ENCODE measurements at regions not wholly inside any gene's neighbourhood (a gene's known extent, or its start where the extent isn't known, plus 50 kb on each side); places are given as distances from the start of the nearest gene placed in this dataset.

DNA sequence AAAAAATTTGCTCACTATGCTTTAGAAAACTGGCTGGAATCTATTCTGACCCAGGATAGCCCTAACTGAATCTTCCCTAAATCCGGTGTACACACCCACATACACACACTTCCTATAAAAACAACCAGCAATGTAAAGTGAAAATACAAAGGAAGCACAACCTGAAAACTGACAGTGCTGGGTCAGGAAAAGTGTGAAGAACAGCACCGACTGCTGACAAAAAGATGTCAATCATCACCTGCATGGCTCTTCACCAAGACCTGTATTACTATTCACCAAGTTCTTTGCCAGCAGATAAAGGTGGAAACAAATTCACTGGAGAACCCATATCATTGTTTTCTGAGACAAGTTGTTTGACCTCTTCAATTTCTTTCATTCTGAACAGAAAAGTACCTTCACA is 293.8 kb upstream of the GRAMD2B start:
- DNase-seq = no peak
- no peaks in the 10 kb centered on the region; the same call in 1 of the 2 replicates for H3K4me1 ChIP-seq
- H3K27me3 ChIP-seq = no peaks in the 10 kb centered on the region
- H3K36me3 ChIP-seq = no peaks in the 10 kb centered on the region
- no peak for TF ChIP-seq CTCF (IDR thresholded peaks at IDR 0.05; ENCODE audit: low read depth, low read length)
- H3K9me3 ChIP-seq = no peaks in the 10 kb centered on the region
- H3K4me3 ChIP-seq (ENCODE audit: low read depth, low read length) = no peak overlapping the region

DNA sequence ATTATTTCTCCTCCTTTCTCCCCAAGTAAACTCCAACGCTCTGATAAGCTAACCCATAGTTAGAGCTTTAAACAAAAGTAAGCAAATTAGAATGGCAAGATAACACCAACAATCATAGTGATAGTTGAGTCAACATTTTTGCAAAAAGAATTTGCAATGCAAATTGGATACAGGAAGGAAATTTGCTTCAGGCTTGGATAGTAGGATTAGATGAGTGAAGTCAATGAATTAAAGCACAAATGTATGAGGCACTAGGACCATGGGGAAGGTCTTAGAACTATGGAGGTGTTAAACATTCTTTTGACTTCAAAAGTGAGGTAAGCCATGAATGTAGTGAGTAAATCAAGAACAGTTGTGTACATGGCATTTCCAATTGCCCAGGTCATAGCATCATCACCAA is 289.8 kb upstream of the GRAMD2B start:
- H3K4me1 ChIP-seq = peaks cover 8% of the 10 kb centered on the region
- H3K9me3 ChIP-seq = no peaks in the 10 kb centered on the region
- DNase-seq = no peak
- no peaks in the 10 kb centered on the region for H3K36me3 ChIP-seq
- TF ChIP-seq CTCF (IDR thresholded peaks at IDR 0.05; ENCODE audit: low read depth, low read length) = no peak
- H3K27me3 ChIP-seq = no peaks in the 10 kb centered on the region
- no peak overlapping the region for H3K4me3 ChIP-seq (ENCODE audit: low read depth, low read length)

DNA sequence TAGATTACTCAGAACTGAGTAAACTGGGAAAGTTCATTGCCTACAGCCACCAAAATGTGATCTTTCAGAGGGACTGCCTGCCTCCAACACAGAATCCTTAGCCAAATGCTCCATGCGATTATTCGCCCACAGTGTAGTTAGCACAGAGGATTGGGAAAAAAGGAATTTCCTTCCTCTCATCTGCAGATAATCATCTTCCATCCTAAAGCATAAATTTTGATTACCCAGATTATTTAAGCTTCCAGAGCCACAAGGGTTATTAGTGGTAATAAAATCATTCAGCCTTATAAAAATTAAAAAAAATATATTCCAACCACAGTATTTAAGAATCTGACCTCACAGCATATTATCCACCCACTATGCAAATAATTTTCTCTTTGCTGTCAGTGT is 285.3 kb upstream of the GRAMD2B start:
- H3K27me3 ChIP-seq = no peaks in the 10 kb centered on the region
- H3K9me3 ChIP-seq = no peaks in the 10 kb centered on the region
- DNase-seq = no peak
- TF ChIP-seq CTCF (IDR thresholded peaks at IDR 0.05; ENCODE audit: low read depth, low read length) = no peak
- no peak overlapping the region for H3K4me3 ChIP-seq (ENCODE audit: low read depth, low read length)
- H3K36me3 ChIP-seq = no peaks in the 10 kb centered on the region
- peaks cover 11% of the 10 kb centered on the region for H3K4me1 ChIP-seq

GRCh38 chr5:126138281-126138931 is 284.8 kb upstream of the GRAMD2B start:
- no peak for DNase-seq
- Histone ChIP-seq H3K9me3 (no peaks in the 10 kb centered on the region), H3K27me3 (no peaks in the 10 kb centered on the region), H3K4me3 (ENCODE audit: low read depth, low read length) (no peak overlapping the region), H3K36me3 (no peaks in the 10 kb centered on the region), H3K4me1 (peaks cover 11% of the 10 kb centered on the region)
- no peak for TF ChIP-seq CTCF (IDR thresholded peaks at IDR 0.05; ENCODE audit: low read depth, low read length)

- Histone ChIP-seq H3K27me3 (no peaks in the 10 kb centered on the region), H3K4me1 (peaks cover 11% of the 10 kb centered on the region), H3K4me3 (ENCODE audit: low read depth, low read length) (no peak overlapping the region), H3K9me3 (no peaks in the 10 kb centered on the region), H3K36me3 (no peaks in the 10 kb centered on the region)
- DNase-seq = no peak
- TF ChIP-seq CTCF (IDR thresholded peaks at IDR 0.05; ENCODE audit: low read depth, low read length) = no peak
These were observed 284.1 kb upstream of the GRAMD2B start for GRCh38 chr5:126139086-126139485.

GRCh38 chr5:126139773-126140172 is 283.4 kb upstream of the GRAMD2B start:
- no peak for DNase-seq
- H3K4me1 ChIP-seq = peaks cover 11% of the 10 kb centered on the region
- TF ChIP-seq CTCF (IDR thresholded peaks at IDR 0.05; ENCODE audit: low read depth, low read length) = no peak
- H3K36me3 ChIP-seq = no peaks in the 10 kb centered on the region
- H3K4me3 ChIP-seq (ENCODE audit: low read depth, low read length) = no peak overlapping the region
- no peaks in the 10 kb centered on the region for H3K9me3 ChIP-seq
- H3K27me3 ChIP-seq = no peaks in the 10 kb centered on the region
